HG02870 (cell line): ENCODE measurements at regions not wholly inside any gene's neighbourhood (a gene's known extent, or its start where the extent isn't known, plus 50 kb on each side); places are given as distances from the start of the nearest gene placed in this dataset.
"Not testable (repeated sequence)": the region's sequence is repeated elsewhere in the genome, so short reads cannot be mapped to it uniquely, and the experiment has no call there.

Source experiments
- ATAC-seq: cut with Tn5 transposase; IDR thresholded peaks from one replicate; pipeline ENCODE4 v1.9.1; 2021; ENCODE audit warnings: mild to moderate bottlenecking, moderate library complexity; ENCODE audit not compliant: unreplicated experiment

GRCh38 chr1:157294387-157295145, 156.4 kb upstream of the ETV3 start:
- ATAC-seq = not testable (repeated sequence)

GRCh38 chr1:157292809-157293564, 154.8 kb upstream of the ETV3 start:
- ATAC-seq = no peak

- ATAC-seq = no peak
Observed at GRCh38 chr1:157292302-157292701, 154.1 kb upstream of the ETV3 start.

- no peak for ATAC-seq
Observed at GRCh38 chr1:157291083-157291482, 152.9 kb upstream of the ETV3 start.

GRCh38 chr1:157289424-157290105, 151.4 kb upstream of the ETV3 start:
- ATAC-seq = no peak

- no peak for ATAC-seq
Observed at GRCh38 chr1:157288996-157289395, 150.8 kb upstream of the ETV3 start.

- no peak for ATAC-seq
Observed at GRCh38 chr1:157288492-157288891, 150.3 kb upstream of the ETV3 start.

- ATAC-seq = no peak
Observed at GRCh38 chr1:157288006-157288405, 149.8 kb upstream of the ETV3 start.

GRCh38 chr1:157287462-157287861, 149.3 kb upstream of the ETV3 start:
- no peak for ATAC-seq

GRCh38 chr1:157286646-157287420, 148.6 kb upstream of the ETV3 start:
- no peak for ATAC-seq

GRCh38 chr1:157286096-157286495, 147.9 kb upstream of the ETV3 start:
- no peak for ATAC-seq

- no peak for ATAC-seq
Observed at GRCh38 chr1:157284451-157284850, 146.3 kb upstream of the ETV3 start.

GRCh38 chr1:157279802-157280140, 141.6 kb upstream of the ETV3 start:
- no peak for ATAC-seq

- no peak for ATAC-seq
Observed at GRCh38 chr1:157279138-157279801, 141.1 kb upstream of the ETV3 start.

GRCh38 chr1:157278383-157279137, 140.4 kb upstream of the ETV3 start:
- ATAC-seq = no peak

- ATAC-seq = no peak
Observed at GRCh38 chr1:157277913-157278312, 139.7 kb upstream of the ETV3 start.

GRCh38 chr1:157277281-157277680, 139.1 kb upstream of the ETV3 start:
- ATAC-seq = no peak

GRCh38 chr1:157274698-157275534, 136.7 kb upstream of the ETV3 start:
- ATAC-seq = no peak
